Activated CD8-positive, alpha-beta memory T cell treated with anti-CD3 and anti-CD28 coated beads, Interleukin-2, amount 10 ng/mL, durations not matched to agents 7 days and 5 days (primary cell): ENCODE measurements at regions not wholly inside any gene's neighbourhood (a gene's known extent, or its start where the extent isn't known, plus 50 kb on each side); places are given as distances from the start of the nearest gene placed in this dataset.

ENCODE experiments used
- ATAC-seq: fragments of 150-1000 bp; cut with Tn5 transposase; one replicate; pipeline ENCODE4 v1.10.0; 2021; ENCODE audit warnings: moderate library complexity
- CTCF ChIA-PET: fragments of 350-600 bp; sonication (Branson Sonifier 250); formaldehyde crosslinking; loops from one replicate; lab custom pipeline; 2021; ENCODE audit warnings: antibody characterized with exemption; lab: Charles Lee
- DNase-seq: peaks from one replicate; pipeline ENCODE4 v3.0.0-alpha.2; 2020
- H3K27ac Mint-ChIP-seq: one replicate; pipeline ENCODE4 v1.8.0; 2021; ENCODE audit warnings: mild to moderate bottlenecking, mixed read lengths
- H3K27me3 Mint-ChIP-seq: one replicate; pipeline ENCODE4 v1.8.0; 2021; ENCODE audit warnings: mixed read lengths
- H3K36me3 Mint-ChIP-seq: one replicate; pipeline ENCODE4 v1.8.0; 2021; ENCODE audit warnings: mild to moderate bottlenecking, mixed read lengths
- H3K4me1 Mint-ChIP-seq: one replicate; pipeline ENCODE4 v1.8.0; 2021; ENCODE audit warnings: mixed read lengths
- H3K4me3 Mint-ChIP-seq: one replicate; pipeline ENCODE4 v1.8.0; 2021; ENCODE audit warnings: mild to moderate bottlenecking, moderate library complexity, mixed read lengths
- H3K9me3 Mint-ChIP-seq: one replicate; pipeline ENCODE4 v1.8.0; 2022; ENCODE audit warnings: low read depth, mixed read lengths

GRCh38 chr3:111318289-111318688, 223.7 kb upstream of the CD96 start:
- H3K27ac Mint-ChIP-seq: no peak overlapping the region
- H3K4me1 Mint-ChIP-seq: peaks cover 1% of the 10 kb centered on the region
- H3K27me3 Mint-ChIP-seq: no peaks in the 10 kb centered on the region
- H3K9me3 Mint-ChIP-seq: no peaks in the 10 kb centered on the region
- H3K4me3 Mint-ChIP-seq: no peak overlapping the region
- DNase-seq (no peak), ATAC-seq (no peak)
- H3K36me3 Mint-ChIP-seq: peaks cover 5% of the 10 kb centered on the region
- CTCF ChIA-PET: interaction anchor here (1.2 to 1.9 kb wide), 2 partner anchors 13 to 18 kb away, joined by 3 to 6 read pairs; no protein-coding TSS in a partner anchor

GRCh38 chr3:111319598-111319997, 222.4 kb upstream of the CD96 start:
- Mint-ChIP-seq H3K4me1 (peaks cover 12% of the 10 kb centered on the region), H3K36me3 (peaks cover 8% of the 10 kb centered on the region), H3K4me3 (no peak overlapping the region), H3K27ac (no peak overlapping the region), H3K27me3 (no peaks in the 10 kb centered on the region), H3K9me3 (no peaks in the 10 kb centered on the region)
- DNase-seq (no peak), ATAC-seq (no peak)
- CTCF ChIA-PET: no interaction called here

- peaks cover 32% of the 10 kb centered on the region for H3K4me1 Mint-ChIP-seq
- CTCF ChIA-PET: interaction anchor here (1.2 to 4.0 kb wide), 2 partner anchors 10 to 11 kb away, joined by 4 to 26 read pairs; no protein-coding TSS in a partner anchor
- no peak for DNase-seq
These were observed 220.2 kb upstream of the CD96 start for GRCh38 chr3:111321786-111322185.

GRCh38 chr3:111323019-111323418, 219.0 kb upstream of the CD96 start:
- Mint-ChIP-seq H3K4me1 (peaks cover 32% of the 10 kb centered on the region), H3K4me3 (no peak overlapping the region), H3K27ac (no peak overlapping the region), H3K9me3 (no peaks in the 10 kb centered on the region), H3K27me3 (no peaks in the 10 kb centered on the region), H3K36me3 (peaks cover 16% of the 10 kb centered on the region)
- no peak for ATAC-seq
- CTCF ChIA-PET: interaction anchor here (1.0 to 4.0 kb wide), 3 partner anchors 8 to 15 kb away, joined by 4 to 26 read pairs (median 5); no protein-coding TSS in a partner anchor
- DNase-seq: no peak

More at GRCh38 chr3:111321786-111322185, 220.2 kb upstream of the CD96 start:
- Mint-ChIP-seq H3K4me3 (no peak overlapping the region), H3K27ac (no peak overlapping the region), H3K9me3 (no peaks in the 10 kb centered on the region), H3K27me3 (no peaks in the 10 kb centered on the region), H3K36me3 (peaks cover 13% of the 10 kb centered on the region)
- no peak for ATAC-seq

- H3K4me3 Mint-ChIP-seq: peak overlapping the region; percentile 33
- no peak for DNase-seq
- peak overlapping the region; percentile 75 for H3K27ac Mint-ChIP-seq
- no peaks in the 10 kb centered on the region for H3K9me3 Mint-ChIP-seq
- peaks cover 17% of the 10 kb centered on the region for H3K36me3 Mint-ChIP-seq
- no peaks in the 10 kb centered on the region for H3K27me3 Mint-ChIP-seq
- peaks cover 31% of the 10 kb centered on the region for H3K4me1 Mint-ChIP-seq
- CTCF ChIA-PET: interaction anchor here (4.0 kb wide), 1 partner anchor 12 kb away, joined by 26 read pairs; no protein-coding TSS in a partner anchor
- ATAC-seq: peak; percentile 67
These were observed 217.8 kb upstream of the CD96 start for GRCh38 chr3:111324151-111324550.

- peak overlapping the region; percentile 75 for H3K27ac Mint-ChIP-seq
- H3K4me3 Mint-ChIP-seq: peak overlapping the region; percentile 56
- CTCF ChIA-PET: interaction anchor here (4.0 kb wide), 1 partner anchor 13 kb away, joined by 26 read pairs; no protein-coding TSS in a partner anchor
- no peak for DNase-seq
- H3K4me1 Mint-ChIP-seq: peaks cover 31% of the 10 kb centered on the region
- peaks cover 15% of the 10 kb centered on the region for H3K36me3 Mint-ChIP-seq
- H3K9me3 Mint-ChIP-seq: no peaks in the 10 kb centered on the region
- peak; percentile 74 for ATAC-seq
- no peaks in the 10 kb centered on the region for H3K27me3 Mint-ChIP-seq
These were observed 217.4 kb upstream of the CD96 start for GRCh38 chr3:111324645-111325044.

GRCh38 chr3:111325160-111325718, 216.8 kb upstream of the CD96 start:
- Mint-ChIP-seq H3K27ac (peak overlapping the region; percentile 75), H3K4me1 (peaks cover 31% of the 10 kb centered on the region), H3K9me3 (no peaks in the 10 kb centered on the region), H3K36me3 (peaks cover 15% of the 10 kb centered on the region), H3K27me3 (no peaks in the 10 kb centered on the region), H3K4me3 (no peak overlapping the region)
- ATAC-seq (no peak), DNase-seq (no peak)
- CTCF ChIA-PET: interaction anchor here (4.0 kb wide), 1 partner anchor 14 kb away, joined by 26 read pairs; no protein-coding TSS in a partner anchor

- CTCF ChIA-PET: interaction anchor here (4.0 kb wide), 1 partner anchor 15 kb away, joined by 26 read pairs; no protein-coding TSS in a partner anchor
- Mint-ChIP-seq H3K27ac (no peak overlapping the region), H3K4me3 (no peak overlapping the region), H3K36me3 (peaks cover 15% of the 10 kb centered on the region), H3K9me3 (no peaks in the 10 kb centered on the region), H3K27me3 (no peaks in the 10 kb centered on the region), H3K4me1 (peaks cover 31% of the 10 kb centered on the region)
- ATAC-seq (peak; percentile 32), DNase-seq (peak; percentile 58)
These were observed 215.6 kb upstream of the CD96 start for GRCh38 chr3:111326144-111326995.

GRCh38 chr3:111331306-111331705, 210.7 kb upstream of the CD96 start:
- DNase-seq (no peak), ATAC-seq (no peak)
- Mint-ChIP-seq H3K4me1 (peaks cover 14% of the 10 kb centered on the region), H3K9me3 (no peaks in the 10 kb centered on the region), H3K36me3 (peaks cover 7% of the 10 kb centered on the region), H3K27me3 (no peaks in the 10 kb centered on the region), H3K4me3 (no peak overlapping the region), H3K27ac (no peak overlapping the region)
- CTCF ChIA-PET: interaction anchor here (0.7 kb wide), 1 partner anchor 13 kb away, joined by 3 read pairs; no protein-coding TSS in a partner anchor

GRCh38 chr3:111331912-111332311, 210.1 kb upstream of the CD96 start:
- ATAC-seq (no peak), DNase-seq (no peak)
- CTCF ChIA-PET: interaction anchor here (0.7 kb wide), 1 partner anchor 14 kb away, joined by 3 read pairs; no protein-coding TSS in a partner anchor
- Mint-ChIP-seq H3K4me1 (peaks cover 14% of the 10 kb centered on the region), H3K27me3 (no peaks in the 10 kb centered on the region), H3K4me3 (no peak overlapping the region), H3K9me3 (no peaks in the 10 kb centered on the region), H3K36me3 (peaks cover 7% of the 10 kb centered on the region), H3K27ac (no peak overlapping the region)

- H3K27me3 Mint-ChIP-seq: no peaks in the 10 kb centered on the region
- DNase-seq (no peak), ATAC-seq (no peak)
- no peak overlapping the region for H3K4me3 Mint-ChIP-seq
- H3K27ac Mint-ChIP-seq: no peak overlapping the region
- no peaks in the 10 kb centered on the region for H3K9me3 Mint-ChIP-seq
- CTCF ChIA-PET: interaction anchor here (1.0 kb wide), 1 partner anchor 207 kb away, joined by 3 read pairs; no protein-coding TSS in a partner anchor
- peaks cover 7% of the 10 kb centered on the region for H3K36me3 Mint-ChIP-seq
- H3K4me1 Mint-ChIP-seq: peaks cover 18% of the 10 kb centered on the region
These were observed 209.4 kb upstream of the CD96 start for GRCh38 chr3:111332488-111333080.

GRCh38 chr3:111333642-111334041, 208.4 kb upstream of the CD96 start:
- no peak for DNase-seq
- Mint-ChIP-seq H3K27me3 (no peaks in the 10 kb centered on the region), H3K4me1 (peaks cover 23% of the 10 kb centered on the region), H3K36me3 (peaks cover under 1% of the 10 kb centered on the region), H3K4me3 (no peak overlapping the region), H3K27ac (no peak overlapping the region), H3K9me3 (no peaks in the 10 kb centered on the region)
- CTCF ChIA-PET: interaction anchor here (1.0 kb wide), 1 partner anchor 205 kb away, joined by 3 read pairs; no protein-coding TSS in a partner anchor
- no peak for ATAC-seq
